Peyer's patch (tissue), 4 donors: ENCODE measurements at regions not wholly inside any gene's neighbourhood (a gene's known extent, or its start where the extent isn't known, plus 50 kb on each side); places are given as distances from the start of the nearest gene placed in this dataset.

ENCODE experiments used
- POLR2A ChIP-seq, 2 donors: fragments of 450-650 bp; IDR thresholded peaks; one replicate each; pipeline ENCODE4 v1.5.1; 2017; ENCODE audit warnings: antibody characterized with exemption in 2 of 2, mild to moderate bottlenecking in 2 of 2, moderate library complexity in 2 of 2
- TF ChIP-seq, protein P1 (sequence below), 6 experiments: fragments of 450-650 bp in 4 of 6; fragments of 200-600 bp in 2 of 6; sonication (generic) in 1 of 6; IDR thresholded peaks; one replicate each; pipeline ENCODE4 v1.5.1; 2017 to 2019; ENCODE audit warnings: antibody characterized with exemption in 6 of 6, mild to moderate bottlenecking in 3 of 6, moderate library complexity in 1 of 6

DNA sequence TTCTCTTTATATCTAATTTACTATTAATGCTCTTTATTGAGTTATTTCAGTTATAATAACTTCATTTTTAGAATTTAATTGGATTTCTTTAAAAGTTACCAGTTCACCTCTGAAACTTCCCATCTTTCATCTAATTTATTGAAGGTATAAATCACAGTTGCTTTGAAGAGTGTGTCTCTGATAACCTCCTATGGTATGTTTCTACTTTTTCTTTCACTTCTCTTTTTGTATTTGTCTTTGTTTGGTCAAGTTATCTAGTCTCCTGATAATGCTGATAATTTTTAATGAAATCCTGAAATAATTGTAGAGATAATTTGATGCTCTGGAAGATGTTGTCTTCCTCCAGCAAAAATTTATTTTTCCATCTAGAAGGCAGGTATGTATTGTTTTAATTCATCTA lies 141.6 kb upstream of the NPY2R start:
- TF ChIP-seq, protein P1, sequence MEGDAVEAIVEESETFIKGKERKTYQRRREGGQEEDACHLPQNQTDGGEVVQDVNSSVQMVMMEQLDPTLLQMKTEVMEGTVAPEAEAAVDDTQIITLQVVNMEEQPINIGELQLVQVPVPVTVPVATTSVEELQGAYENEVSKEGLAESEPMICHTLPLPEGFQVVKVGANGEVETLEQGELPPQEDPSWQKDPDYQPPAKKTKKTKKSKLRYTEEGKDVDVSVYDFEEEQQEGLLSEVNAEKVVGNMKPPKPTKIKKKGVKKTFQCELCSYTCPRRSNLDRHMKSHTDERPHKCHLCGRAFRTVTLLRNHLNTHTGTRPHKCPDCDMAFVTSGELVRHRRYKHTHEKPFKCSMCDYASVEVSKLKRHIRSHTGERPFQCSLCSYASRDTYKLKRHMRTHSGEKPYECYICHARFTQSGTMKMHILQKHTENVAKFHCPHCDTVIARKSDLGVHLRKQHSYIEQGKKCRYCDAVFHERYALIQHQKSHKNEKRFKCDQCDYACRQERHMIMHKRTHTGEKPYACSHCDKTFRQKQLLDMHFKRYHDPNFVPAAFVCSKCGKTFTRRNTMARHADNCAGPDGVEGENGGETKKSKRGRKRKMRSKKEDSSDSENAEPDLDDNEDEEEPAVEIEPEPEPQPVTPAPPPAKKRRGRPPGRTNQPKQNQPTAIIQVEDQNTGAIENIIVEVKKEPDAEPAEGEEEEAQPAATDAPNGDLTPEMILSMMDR (IDR thresholded peaks at IDR 0.05), result no peak
- TF ChIP-seq POLR2A (IDR thresholded peaks at IDR 0.05), result no peak
